Kidney (tissue), 13 donors: ENCODE measurements at regions not wholly inside any gene's neighbourhood (a gene's known extent, or its start where the extent isn't known, plus 50 kb on each side); places are given as distances from the start of the nearest gene placed in this dataset.

ENCODE experiments used
- DNase-seq, 5 donors: peaks; one replicate each; pipeline ENCODE4 v3.0.0-alpha.2; 2013 to 2020
- FAIRE-seq: peaks from 2 replicates; lab custom pipeline; 2012; peaks lifted over from hg19 to GRCh38; lab: Jason Lieb, UNC
- H3K27ac ChIP-seq, 2 donors: one replicate each; pipeline ENCODE4 v1.7.0; 2013; ENCODE audit warnings: low read depth in 2 of 2, low read length in 2 of 2, inconsistent platforms in 1 of 2
- H3K27me3 ChIP-seq: one replicate; pipeline ENCODE4 v1.7.1; 2013; ENCODE audit warnings: low read length, inconsistent platforms; ENCODE audit not compliant: control insufficient read depth, insufficient read depth
- H3K36me3 ChIP-seq, 3 donors: one replicate each; pipeline versions ENCODE4 v1.7.0 to v1.7.1; 2013; ENCODE audit warnings: low read length in 3 of 3, control low read depth in 1 of 3, inconsistent platforms in 1 of 3; ENCODE audit not compliant: insufficient read depth in 3 of 3, control insufficient read depth in 2 of 3
- H3K4me1 ChIP-seq, 3 donors: one replicate each; pipeline versions ENCODE4 v1.7.0 to v1.7.1; 2013; ENCODE audit warnings: low read length in 3 of 3, inconsistent platforms in 1 of 3, low read depth in 1 of 3; ENCODE audit not compliant: control insufficient read depth in 2 of 3, insufficient read depth in 2 of 3
- H3K4me3 ChIP-seq, 3 donors: one replicate each; pipeline versions ENCODE4 v1.7.0 to v1.8.1; 2013; ENCODE audit warnings: low read length in 3 of 3, control low read depth in 1 of 3, inconsistent platforms in 1 of 3
- H3K9ac ChIP-seq, 3 donors: one replicate each; pipeline versions ENCODE4 v1.7.0 to v1.7.1; 2013; ENCODE audit warnings: low read length in 3 of 3, control low read depth in 1 of 3, inconsistent platforms in 1 of 3
- H3K9me3 ChIP-seq, 3 donors: one replicate each; pipeline versions ENCODE4 v1.7.0 to v1.7.1; 2013; ENCODE audit warnings: low read length in 3 of 3, control low read depth in 1 of 3, inconsistent platforms in 1 of 3; ENCODE audit not compliant: control insufficient read depth in 2 of 3, insufficient read depth in 1 of 3
- intact Hi-C: fragments of 100-400 bp; cut with DNase I; formaldehyde crosslinking; loops from one replicate; pipeline ENCODE4 v1.11.1; 2022
- TF ChIP-seq, protein P1 (sequence below): IDR thresholded peaks from 3 replicates; pipeline ENCODE4 v1.5.1; 2012; ENCODE audit warnings: mild to moderate bottlenecking, moderate library complexity, borderline replicate concordance; ENCODE audit not compliant: insufficient read depth; ENCODE audit errors: extremely low read depth
- donor health status: control.
- donor health status: control.
- donor health status: control.
- donor health status: control.
- donor health status: control.
- donor health status: DM: yes; HTN: yes; CAD: no.
- donor health status: Normal renal cell carcinoma (clear cell type).

DNA sequence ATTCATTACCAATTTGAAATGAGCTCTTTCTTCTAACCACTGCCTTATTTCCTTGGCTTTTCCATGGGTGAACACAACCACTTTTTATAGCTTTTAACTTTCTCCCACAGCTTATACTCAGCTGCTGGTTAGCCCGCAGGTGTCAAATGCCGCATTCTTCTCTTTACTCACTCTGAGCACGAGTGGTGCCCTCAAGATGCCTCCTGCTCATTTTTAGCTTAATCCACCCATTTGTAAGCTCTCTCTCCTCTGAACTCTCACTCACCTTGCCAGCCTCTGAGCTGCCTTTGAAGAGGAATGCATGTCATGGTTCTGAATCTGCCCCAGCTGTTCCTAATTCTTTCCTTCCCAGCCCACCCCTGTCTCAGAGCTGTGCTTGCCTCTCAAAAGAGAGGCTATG is 449.4 kb upstream of the PRICKLE1 start:
- Histone ChIP-seq H3K27me3 (no peaks in the 10 kb centered on the region), H3K9me3 (no peaks in the 10 kb centered on the region), H3K27ac (no peak overlapping the region), H3K36me3 (no peaks in the 10 kb centered on the region), H3K4me3 (no peak overlapping the region), H3K4me1 (no peaks in the 10 kb centered on the region), H3K9ac (no peak overlapping the region)
- FAIRE-seq (no peak), DNase-seq (no peak)
- intact Hi-C loops: no loop called here
- TF ChIP-seq, protein P1, sequence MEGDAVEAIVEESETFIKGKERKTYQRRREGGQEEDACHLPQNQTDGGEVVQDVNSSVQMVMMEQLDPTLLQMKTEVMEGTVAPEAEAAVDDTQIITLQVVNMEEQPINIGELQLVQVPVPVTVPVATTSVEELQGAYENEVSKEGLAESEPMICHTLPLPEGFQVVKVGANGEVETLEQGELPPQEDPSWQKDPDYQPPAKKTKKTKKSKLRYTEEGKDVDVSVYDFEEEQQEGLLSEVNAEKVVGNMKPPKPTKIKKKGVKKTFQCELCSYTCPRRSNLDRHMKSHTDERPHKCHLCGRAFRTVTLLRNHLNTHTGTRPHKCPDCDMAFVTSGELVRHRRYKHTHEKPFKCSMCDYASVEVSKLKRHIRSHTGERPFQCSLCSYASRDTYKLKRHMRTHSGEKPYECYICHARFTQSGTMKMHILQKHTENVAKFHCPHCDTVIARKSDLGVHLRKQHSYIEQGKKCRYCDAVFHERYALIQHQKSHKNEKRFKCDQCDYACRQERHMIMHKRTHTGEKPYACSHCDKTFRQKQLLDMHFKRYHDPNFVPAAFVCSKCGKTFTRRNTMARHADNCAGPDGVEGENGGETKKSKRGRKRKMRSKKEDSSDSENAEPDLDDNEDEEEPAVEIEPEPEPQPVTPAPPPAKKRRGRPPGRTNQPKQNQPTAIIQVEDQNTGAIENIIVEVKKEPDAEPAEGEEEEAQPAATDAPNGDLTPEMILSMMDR: no peak

DNA sequence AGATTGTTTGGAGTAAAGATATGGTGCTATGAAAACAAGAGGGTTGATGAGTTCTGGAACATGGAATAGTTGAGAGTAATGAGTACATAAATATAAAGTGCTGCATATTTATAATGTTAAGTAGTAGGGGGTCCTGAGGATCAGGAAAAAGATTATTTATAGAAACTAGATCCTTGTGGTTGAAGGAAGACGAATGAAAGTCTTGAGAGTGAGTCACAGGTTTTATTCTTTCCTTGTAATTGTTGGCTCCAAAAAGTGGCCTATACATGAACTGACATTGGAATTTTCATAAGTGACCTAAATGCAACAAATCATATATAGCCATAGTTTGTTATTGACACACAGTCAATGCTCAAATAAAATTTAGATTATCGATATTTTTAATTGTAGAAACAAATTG is 440.4 kb upstream of the PRICKLE1 start:
- Histone ChIP-seq H3K4me1 (no peaks in the 10 kb centered on the region), H3K36me3 (no peaks in the 10 kb centered on the region), H3K9ac (no peak overlapping the region), H3K9me3 (peaks cover 0 to 6% (median 0%) of the 10 kb centered on the region in 3 donors), H3K27ac (no peak overlapping the region), H3K4me3 (no peak overlapping the region), H3K27me3 (no peaks in the 10 kb centered on the region)
- intact Hi-C loops: no loop called here
- DNase-seq: no peak
- no peak for FAIRE-seq
- TF ChIP-seq, protein P1: no peak

DNA sequence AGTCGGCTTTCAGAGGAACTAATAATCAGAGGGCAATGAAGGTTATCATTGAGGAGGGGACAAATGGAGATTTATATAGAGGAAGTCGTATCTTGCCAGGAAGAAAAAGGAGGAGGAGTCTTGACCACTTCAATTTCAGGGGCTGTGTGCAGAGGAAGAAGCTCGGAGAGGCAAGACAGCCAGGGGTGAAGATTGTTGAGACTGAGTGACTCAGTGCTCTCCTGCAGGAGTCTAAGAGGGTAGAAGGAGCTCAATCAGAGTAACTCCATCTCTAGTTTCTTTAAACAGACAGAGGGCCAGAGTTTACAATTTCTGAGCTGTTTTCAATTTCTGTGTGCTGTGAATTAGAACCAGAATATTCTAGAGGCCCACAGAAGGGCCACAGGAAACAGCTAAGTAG is 439.3 kb upstream of the PRICKLE1 start:
- intact Hi-C loops: no loop called here
- DNase-seq (no peak), FAIRE-seq (no peak)
- Histone ChIP-seq H3K36me3 (no peaks in the 10 kb centered on the region), H3K4me3 (no peak overlapping the region), H3K9ac (no peak overlapping the region), H3K4me1 (no peaks in the 10 kb centered on the region), H3K27ac (no peak overlapping the region), H3K27me3 (no peaks in the 10 kb centered on the region), H3K9me3 (peaks cover 0 to 6% (median 0%) of the 10 kb centered on the region in 3 donors)
- TF ChIP-seq, protein P1: no peak

DNA sequence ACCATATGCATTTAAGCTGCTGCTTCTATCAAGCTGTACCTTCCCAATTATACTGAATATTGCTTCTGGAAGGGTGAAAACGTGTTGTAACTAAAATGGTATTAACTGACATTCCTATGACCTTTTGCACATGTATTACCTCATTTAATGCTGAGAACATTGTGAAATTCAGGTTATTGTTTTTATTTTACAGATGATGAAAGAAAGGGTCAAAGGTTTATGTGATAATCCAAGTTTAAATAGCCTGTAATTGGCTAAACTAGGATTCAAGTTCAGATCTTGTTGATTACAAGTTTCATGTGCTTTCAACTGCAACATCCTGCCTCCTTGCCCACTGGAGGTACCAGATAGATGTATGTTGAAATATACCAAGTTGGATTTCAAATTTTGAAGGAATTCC is 433.3 kb upstream of the PRICKLE1 start:
- H3K27ac ChIP-seq: no peak overlapping the region
- no peaks in the 10 kb centered on the region for H3K9me3 ChIP-seq
- TF ChIP-seq, protein P1: no peak
- no peak overlapping the region for H3K9ac ChIP-seq
- H3K36me3 ChIP-seq: no peaks in the 10 kb centered on the region
- no peak overlapping the region for H3K4me3 ChIP-seq
- intact Hi-C loops: no loop called here
- H3K27me3 ChIP-seq: no peaks in the 10 kb centered on the region
- H3K4me1 ChIP-seq: no peaks in the 10 kb centered on the region
- FAIRE-seq: no peak
- DNase-seq: no peak
